IPS DF 6.9 (cell line): ENCODE measurements at regions not wholly inside any gene's neighbourhood (a gene's known extent, or its start where the extent isn't known, plus 50 kb on each side); places are given as distances from the start of the nearest gene placed in this dataset.
"Not testable (repeated sequence)": the region's sequence is repeated elsewhere in the genome, so short reads cannot be mapped to it uniquely, and the experiment has no call there.

Experiments used
- DNase-seq: peaks from one replicate; pipeline ENCODE4 v3.0.0-alpha.2; 2013; ENCODE audit warnings: low read depth, low spot score
- H3K27ac ChIP-seq: one replicate; pipeline ENCODE4 v1.5.1; 2013; ENCODE audit warnings: low read length, control low read depth
- H3K27me3 ChIP-seq: 2 replicates; pipeline ENCODE4 v1.6.1; 2013; ENCODE audit warnings: mild to moderate bottlenecking, low read length; ENCODE audit not compliant: control insufficient read depth, insufficient read depth
- H3K36me3 ChIP-seq: 2 replicates; pipeline ENCODE4 v1.6.1; 2013; ENCODE audit warnings: low read length; ENCODE audit not compliant: control insufficient read depth, insufficient read depth
- H3K4me1 ChIP-seq: 2 replicates; pipeline ENCODE4 v1.6.1; 2013; ENCODE audit warnings: low read length; ENCODE audit not compliant: control insufficient read depth, insufficient read depth
- H3K4me3 ChIP-seq: 2 replicates; pipeline ENCODE4 v1.5.1; 2013; ENCODE audit warnings: mild to moderate bottlenecking, low read length
- H3K9me3 ChIP-seq: 2 replicates; pipeline ENCODE4 v1.6.1; 2013; ENCODE audit warnings: low read length, inconsistent platforms; ENCODE audit not compliant: control insufficient read depth, insufficient read depth
- WGBS: extraction: QIAGEN DNeasy Blood & Tissue Kit; methylation state at CpG from one replicate; pipeline ENCODE4 v1.1.7; 2013; ENCODE audit warnings: mixed read lengths, missing lambda C conversion rate; ENCODE audit not compliant: insufficient read length, insufficient coverage; 5-methylcytosine and 5-hydroxymethylcytosine counted together

DNA sequence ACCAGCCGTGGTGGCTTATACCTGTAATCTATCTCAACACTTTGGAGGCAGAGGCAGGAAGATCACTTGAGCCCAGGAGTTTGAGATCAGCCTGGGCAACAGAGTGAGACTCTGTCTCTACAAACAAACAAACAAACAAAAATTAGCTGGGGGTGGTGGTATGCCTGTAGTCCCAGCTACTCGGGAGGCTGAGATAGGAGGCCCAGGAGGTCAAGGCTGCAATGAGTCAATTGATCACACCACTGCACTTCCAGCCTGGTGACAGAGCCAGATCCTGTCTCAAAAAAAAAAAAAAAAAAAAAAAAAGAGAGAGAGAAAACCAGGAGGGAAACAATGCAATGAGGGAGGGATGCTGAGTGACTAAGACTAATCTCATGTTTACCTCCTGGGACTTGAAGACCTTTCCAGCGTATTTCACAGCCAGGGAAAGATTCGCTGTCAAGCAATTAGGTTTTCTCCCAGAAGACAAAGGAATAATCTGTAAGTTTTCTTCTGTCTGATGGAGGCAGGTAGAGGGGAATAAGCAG, 51.1 kb upstream of the MIER3 start:
- no peak overlapping the region for H3K27ac ChIP-seq
- no peaks in the 10 kb centered on the region for H3K9me3 ChIP-seq
- H3K36me3 ChIP-seq: no peaks in the 10 kb centered on the region
- no peaks in the 10 kb centered on the region for H3K27me3 ChIP-seq
- WGBS: no CpG with 5 or more reads among the region's 4 CpGs
- H3K4me3 ChIP-seq: no peak overlapping the region
- no peaks in the 10 kb centered on the region for H3K4me1 ChIP-seq
- DNase-seq: no peak

DNA sequence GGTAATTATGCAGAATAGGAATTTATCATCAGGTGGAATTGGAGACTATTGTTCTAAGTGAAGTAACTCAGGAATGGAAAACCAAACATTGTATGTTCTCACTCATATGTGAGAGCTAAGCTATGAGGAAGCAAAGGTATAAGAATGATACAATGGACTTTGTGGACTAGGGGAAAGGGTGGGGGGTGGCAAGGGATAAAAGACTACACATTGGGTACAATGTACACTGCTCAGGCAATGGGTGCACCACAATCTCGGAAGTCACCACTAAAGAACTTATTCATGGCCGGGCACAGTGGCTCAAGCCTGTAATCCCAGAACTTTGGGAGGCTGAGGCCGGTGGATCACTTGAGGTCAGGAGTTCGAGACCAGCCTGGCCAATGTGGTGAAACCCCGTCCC, 51.6 kb upstream of the MIER3 start:
- not testable (repeated sequence) for H3K36me3 ChIP-seq, H3K4me1 ChIP-seq, DNase-seq, H3K27me3 ChIP-seq, H3K27ac ChIP-seq, H3K4me3 ChIP-seq, H3K9me3 ChIP-seq
- WGBS: no CpG with 5 or more reads among the region's 5 CpGs

DNA sequence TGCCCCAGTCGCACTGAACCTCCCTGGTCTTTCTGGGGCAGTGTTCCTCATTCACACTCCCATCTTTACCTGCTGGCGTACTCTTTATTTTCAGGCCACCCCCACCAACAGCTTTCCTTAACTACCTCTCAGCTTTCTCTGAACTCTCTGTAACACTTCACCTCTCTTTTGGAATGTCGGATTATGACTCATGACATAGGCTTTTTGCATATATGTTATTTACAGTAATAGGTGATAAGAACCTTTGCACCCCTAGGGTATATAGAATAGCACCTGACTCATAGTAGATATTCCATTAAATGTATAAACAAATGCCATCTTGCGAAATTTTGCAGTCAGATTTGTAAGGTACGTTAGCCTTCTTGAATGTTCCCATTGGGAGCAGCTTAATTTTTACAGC, 52.9 kb upstream of the MIER3 start:
- Histone ChIP-seq H3K36me3 (no peaks in the 10 kb centered on the region), H3K4me1 (no peaks in the 10 kb centered on the region), H3K4me3 (no peak overlapping the region), H3K9me3 (no peaks in the 10 kb centered on the region), H3K27ac (no peak overlapping the region), H3K27me3 (no peaks in the 10 kb centered on the region)
- no peak for DNase-seq
- no CpG with 5 or more reads among the region's 5 CpGs for WGBS

DNA sequence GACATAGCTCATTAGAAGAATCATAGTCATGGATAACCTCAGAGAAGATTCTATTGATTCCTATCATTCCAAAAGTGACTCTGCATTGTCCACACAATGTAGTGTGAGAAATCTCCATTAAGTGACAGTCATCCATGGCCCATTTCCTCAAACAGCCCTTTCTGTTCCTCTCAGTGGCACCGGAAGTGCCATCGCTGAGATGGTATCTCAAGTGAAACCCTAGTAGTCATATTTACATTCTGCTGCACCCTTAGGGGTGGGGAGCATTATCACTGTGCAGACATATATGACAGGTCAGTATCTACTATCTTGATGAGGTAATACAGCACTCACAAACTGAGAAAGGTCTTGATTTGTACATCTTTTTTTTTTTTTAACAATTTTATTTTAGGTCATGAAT, 55.4 kb upstream of the MIER3 start:
- DNase-seq: no peak
- Histone ChIP-seq H3K4me1 (no peaks in the 10 kb centered on the region), H3K36me3 (no peaks in the 10 kb centered on the region), H3K27me3 (no peaks in the 10 kb centered on the region), H3K27ac (no peak overlapping the region), H3K4me3 (no peak overlapping the region), H3K9me3 (no peaks in the 10 kb centered on the region)
- WGBS: no CpG with 5 or more reads among the region's 2 CpGs

DNA sequence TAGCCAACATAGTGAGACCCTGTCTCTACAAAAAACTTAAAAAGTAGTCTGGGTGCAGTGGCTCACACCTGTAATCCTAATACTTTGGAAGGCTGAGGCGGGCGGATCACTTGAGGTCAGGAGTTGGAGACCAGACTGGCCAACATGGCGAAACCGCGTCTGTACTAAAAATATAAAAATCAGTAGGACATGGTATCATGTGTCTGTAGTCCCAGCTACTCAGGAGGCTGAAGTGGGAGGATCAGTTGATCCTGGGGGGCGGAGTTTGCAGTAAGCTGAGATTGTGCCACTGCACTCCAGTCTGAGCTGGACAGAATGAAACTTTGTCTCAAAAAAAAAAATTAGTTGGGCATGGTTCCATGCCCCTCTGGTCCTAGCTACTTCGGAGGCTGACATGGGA, 57.9 kb upstream of the MIER3 start:
- Histone ChIP-seq H3K27me3 (no peaks in the 10 kb centered on the region), H3K27ac (no peak overlapping the region), H3K4me3 (no peak overlapping the region), H3K4me1 (no peaks in the 10 kb centered on the region), H3K9me3 (no peaks in the 10 kb centered on the region), H3K36me3 (no peaks in the 10 kb centered on the region)
- no peak for DNase-seq
- no CpG with 5 or more reads among the region's 7 CpGs for WGBS

DNA sequence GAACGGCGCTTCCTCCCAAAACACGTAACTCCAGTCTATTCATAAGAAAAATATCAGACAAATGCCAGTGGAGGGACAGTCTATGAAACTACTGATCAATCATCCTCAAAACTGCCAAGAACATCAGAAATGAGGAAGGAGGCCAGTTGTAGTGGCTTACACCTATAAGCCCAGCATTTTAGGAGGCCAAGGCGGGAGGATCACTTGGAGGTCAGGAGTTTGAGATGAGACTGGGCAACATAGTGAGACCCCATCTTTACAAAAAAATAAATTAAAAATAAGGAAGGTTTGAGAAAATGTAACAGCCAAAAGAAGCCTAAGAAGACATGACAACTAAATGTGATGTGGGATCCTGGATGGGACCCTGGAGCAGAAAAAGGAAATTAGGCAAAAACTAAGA, 58.9 kb upstream of the MIER3 start:
- H3K27ac ChIP-seq: no peak overlapping the region
- no CpG with 5 or more reads among the region's 4 CpGs for WGBS
- H3K36me3 ChIP-seq: no peaks in the 10 kb centered on the region
- no peaks in the 10 kb centered on the region for H3K9me3 ChIP-seq
- H3K4me3 ChIP-seq: no peak overlapping the region
- no peaks in the 10 kb centered on the region for H3K4me1 ChIP-seq
- no peaks in the 10 kb centered on the region for H3K27me3 ChIP-seq
- no peak for DNase-seq

DNA sequence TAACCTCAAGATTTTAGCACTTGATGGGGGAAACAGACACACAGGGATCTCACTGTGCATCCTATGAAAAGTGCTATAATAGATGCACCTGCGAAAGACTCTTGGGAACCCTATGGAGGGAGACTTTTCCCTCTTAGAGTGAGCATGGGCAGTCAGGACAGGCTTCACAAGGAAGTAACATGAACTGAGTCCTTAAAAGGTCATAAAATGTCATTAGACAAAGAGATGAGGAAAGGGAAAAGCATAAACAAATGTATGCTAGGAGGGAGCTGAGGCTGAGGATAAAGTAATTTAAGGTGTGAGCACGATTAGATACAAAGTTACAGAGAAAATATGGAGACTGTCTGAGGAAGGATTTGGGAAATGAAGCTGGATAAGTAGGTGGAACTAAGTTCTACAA, 60.6 kb upstream of the MIER3 start:
- no peaks in the 10 kb centered on the region for H3K36me3 ChIP-seq
- no peak for DNase-seq
- no peaks in the 10 kb centered on the region for H3K27me3 ChIP-seq
- H3K4me1 ChIP-seq: no peaks in the 10 kb centered on the region
- no peaks in the 10 kb centered on the region for H3K9me3 ChIP-seq
- no peak overlapping the region for H3K4me3 ChIP-seq
- no CpG with 5 or more reads among the region's 2 CpGs for WGBS
- no peak overlapping the region for H3K27ac ChIP-seq

DNA sequence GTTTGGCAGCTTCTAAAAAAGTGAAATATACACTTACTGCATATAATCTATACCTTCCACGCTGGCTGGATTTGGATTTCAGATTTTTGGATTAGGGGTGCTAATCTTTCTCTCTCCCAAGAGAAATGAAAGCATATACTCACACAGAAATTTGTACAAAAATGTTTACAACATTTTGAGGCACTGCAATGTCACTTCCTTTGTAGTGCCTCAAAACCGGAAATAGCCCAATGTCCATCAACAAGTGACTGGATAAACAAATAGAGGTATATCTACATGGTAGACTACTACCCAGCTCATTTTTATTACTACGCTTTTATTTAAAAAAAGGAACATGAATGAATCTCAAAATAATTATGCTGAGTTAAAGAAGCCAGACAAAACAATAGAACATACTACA, 74.0 kb upstream of the MIER3 start:
- DNase-seq: no peak
- H3K36me3 ChIP-seq: no peaks in the 10 kb centered on the region
- no peaks in the 10 kb centered on the region for H3K9me3 ChIP-seq
- no peak overlapping the region for H3K27ac ChIP-seq
- H3K4me3 ChIP-seq: no peak overlapping the region
- no peaks in the 10 kb centered on the region for H3K27me3 ChIP-seq
- no peaks in the 10 kb centered on the region for H3K4me1 ChIP-seq
- WGBS: no CpG with 5 or more reads among the region's 3 CpGs

DNA sequence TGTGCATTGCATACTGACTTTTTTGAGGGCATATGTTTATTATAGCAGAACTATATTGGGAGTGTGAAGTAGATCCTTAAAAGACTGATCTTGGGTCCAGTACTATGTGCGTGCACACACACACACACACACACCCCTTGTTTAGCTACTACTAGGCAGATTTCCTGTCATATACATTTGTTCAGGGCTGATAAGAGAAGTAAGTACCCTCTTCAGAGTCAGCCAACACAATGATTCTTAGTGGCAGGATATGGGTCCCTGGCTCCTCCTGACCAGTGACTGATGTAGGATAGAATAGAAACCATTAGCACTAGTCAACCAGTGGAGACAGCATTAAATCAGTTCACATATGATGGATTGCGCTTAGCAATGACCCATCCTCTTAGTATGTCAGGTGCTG, 76.2 kb upstream of the MIER3 start:
- DNase-seq: no peak
- no peaks in the 10 kb centered on the region for H3K9me3 ChIP-seq
- H3K27ac ChIP-seq: no peak overlapping the region
- H3K4me1 ChIP-seq: no peaks in the 10 kb centered on the region
- no CpG with 5 or more reads among the region's 2 CpGs for WGBS
- H3K27me3 ChIP-seq: no peaks in the 10 kb centered on the region
- no peaks in the 10 kb centered on the region for H3K36me3 ChIP-seq
- H3K4me3 ChIP-seq: no peak overlapping the region

DNA sequence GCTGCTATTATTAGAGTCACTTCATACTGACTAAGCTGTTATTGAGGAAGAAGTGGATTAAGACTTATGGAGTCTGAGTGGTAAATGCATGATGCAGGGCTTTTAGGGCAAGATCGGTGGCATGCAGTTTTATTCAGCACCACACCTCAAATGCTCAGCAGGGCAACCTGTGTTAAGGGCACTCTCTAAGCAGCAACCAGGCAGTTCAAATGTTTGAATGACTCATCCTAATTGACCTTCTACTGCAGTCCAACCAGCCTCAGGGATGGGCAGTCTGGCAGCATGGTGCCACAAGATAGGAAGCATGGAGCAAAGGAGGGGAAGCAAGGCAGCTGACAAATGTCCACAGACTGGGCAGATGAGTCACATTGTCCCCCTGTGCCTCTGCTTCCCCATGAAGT, 80.2 kb upstream of the MIER3 start:
- Histone ChIP-seq H3K4me1 (no peaks in the 10 kb centered on the region), H3K36me3 (no peaks in the 10 kb centered on the region), H3K27me3 (no peaks in the 10 kb centered on the region), H3K27ac (no peak overlapping the region), H3K9me3 (no peaks in the 10 kb centered on the region), H3K4me3 (no peak overlapping the region)
- no peak for DNase-seq
- WGBS: no CpG with 5 or more reads among the region's 1 CpG

DNA sequence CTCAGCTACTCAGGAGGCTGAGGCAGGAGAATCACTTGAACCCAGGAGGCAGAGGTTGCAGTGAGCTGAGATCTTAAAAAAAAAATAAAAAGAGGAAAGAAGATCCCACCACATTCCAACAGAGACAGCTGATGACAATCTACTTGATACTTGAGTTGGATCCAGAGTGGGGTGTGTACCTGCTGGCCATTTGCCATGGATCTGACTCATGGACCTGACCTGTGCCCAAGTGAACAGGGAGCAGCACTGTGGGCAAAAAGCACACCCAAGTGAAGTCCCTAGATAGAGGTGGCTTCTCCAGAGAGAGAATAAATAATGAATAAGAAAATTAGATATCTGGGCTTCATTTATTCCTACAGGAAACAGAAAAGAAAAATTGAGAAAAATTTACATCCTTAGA, 81.2 kb upstream of the MIER3 start:
- Histone ChIP-seq H3K4me1 (peaks cover 1% of the 10 kb centered on the region; the same call in 1 of the 2 replicates), H3K27ac (no peak overlapping the region), H3K9me3 (no peaks in the 10 kb centered on the region), H3K36me3 (no peaks in the 10 kb centered on the region), H3K4me3 (no peak overlapping the region), H3K27me3 (no peaks in the 10 kb centered on the region)
- DNase-seq: no peak
